Mesenteric fat pad (tissue), 1 donor: ENCODE measurements at regions not wholly inside any gene's neighbourhood (a gene's known extent, or its start where the extent isn't known, plus 50 kb on each side); places are given as distances from the start of the nearest gene placed in this dataset.

ENCODE experiments used
- DNase-seq: peaks from one replicate; pipeline ENCODE4 v3.0.0-alpha.2; 2020; ENCODE audit warnings: low spot score
- donor health status: DM: yes; HTN: yes; CAD: no.

DNA sequence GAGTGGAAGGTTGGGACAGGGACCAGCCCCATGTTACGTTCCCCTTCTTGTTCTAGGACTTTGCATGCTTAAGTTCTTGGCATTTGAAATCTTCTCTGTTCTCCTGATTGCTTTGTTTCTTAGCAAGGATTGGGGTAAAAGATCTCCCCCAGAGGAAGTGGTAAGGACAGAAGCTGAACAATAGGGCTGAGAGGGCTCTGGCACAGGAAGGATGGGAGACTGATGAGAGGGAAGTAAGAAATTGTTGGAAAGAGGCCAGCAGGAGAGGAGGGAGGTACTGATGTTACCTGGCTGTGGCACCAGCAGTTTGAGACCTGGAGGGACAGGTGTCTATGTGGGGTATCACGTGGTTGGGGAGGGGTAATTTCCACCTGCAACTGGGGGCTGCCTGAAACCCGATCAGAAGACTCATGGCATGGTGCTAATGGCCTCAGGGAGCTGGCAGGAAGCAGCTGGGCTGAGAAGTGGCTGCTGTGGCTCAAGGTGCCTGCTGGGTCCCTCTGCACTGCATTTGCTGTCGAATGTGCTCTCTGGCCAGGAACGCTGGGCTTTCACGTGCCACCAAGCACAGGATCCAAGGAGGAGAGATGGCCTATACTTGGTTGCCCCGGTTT is 108.4 kb downstream of the LSM3 start:
- DNase-seq, result no peak

- no peak for DNase-seq
Measured at GRCh38 chr3:14288177-14288788, 109.7 kb downstream of the LSM3 start.

DNA sequence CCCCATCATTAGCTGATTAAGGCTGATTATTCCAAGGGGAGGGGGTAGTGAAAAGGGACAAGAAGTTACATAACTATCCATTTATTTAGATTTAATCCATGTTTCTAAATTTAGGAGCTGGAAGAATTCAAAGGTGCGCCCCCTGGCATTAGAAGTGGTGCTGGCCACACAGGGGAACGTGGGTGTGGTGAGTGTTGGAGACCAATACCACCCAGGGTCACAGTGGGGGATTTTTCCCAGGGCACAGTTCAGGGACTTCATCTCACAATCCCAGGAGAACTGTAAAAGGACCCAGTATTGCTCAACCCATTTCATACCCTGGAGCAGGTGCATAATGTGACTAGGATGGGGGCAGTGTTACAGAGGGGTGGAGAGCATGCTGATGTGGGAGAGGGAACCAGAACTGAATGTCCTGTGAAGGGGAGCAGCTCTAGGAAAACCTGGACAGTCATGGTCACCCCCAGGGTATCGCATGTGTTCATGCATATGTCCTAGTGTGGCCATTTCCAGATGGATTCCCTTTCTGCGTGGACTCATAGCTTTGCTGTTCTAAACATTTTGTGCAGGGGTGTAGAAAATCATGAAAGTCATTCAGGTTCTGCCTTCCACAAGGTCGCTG is 110.3 kb downstream of the LSM3 start:
- no peak for DNase-seq

GRCh38 chr3:14289590-14290461 is 111.2 kb downstream of the LSM3 start:
- no peak for DNase-seq

- no peak for DNase-seq
Measured at GRCh38 chr3:14290631-14291385, 111.6 kb upstream of the SLC6A6 start.

- no peak for DNase-seq
Measured at GRCh38 chr3:14295037-14295436, 107.4 kb upstream of the SLC6A6 start.

DNA sequence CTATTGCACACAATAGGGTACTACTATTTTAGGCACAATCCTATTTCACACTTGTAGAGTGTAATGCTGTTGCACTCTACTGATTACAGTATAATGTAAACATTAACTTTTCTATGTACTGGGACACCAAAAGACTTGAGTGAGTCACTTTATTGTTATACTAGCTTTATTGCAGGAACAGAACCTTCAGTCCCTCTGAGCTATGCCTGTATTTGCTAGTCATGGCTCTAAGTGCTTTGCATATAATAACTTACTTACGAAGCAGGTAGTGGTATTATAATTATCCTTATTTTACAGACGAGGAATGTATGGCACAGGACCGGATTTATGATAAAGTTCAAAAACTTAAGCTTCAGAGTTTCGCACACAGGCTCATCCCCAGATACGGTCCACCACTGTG is 106.6 kb upstream of the SLC6A6 start:
- DNase-seq, result no peak

DNA sequence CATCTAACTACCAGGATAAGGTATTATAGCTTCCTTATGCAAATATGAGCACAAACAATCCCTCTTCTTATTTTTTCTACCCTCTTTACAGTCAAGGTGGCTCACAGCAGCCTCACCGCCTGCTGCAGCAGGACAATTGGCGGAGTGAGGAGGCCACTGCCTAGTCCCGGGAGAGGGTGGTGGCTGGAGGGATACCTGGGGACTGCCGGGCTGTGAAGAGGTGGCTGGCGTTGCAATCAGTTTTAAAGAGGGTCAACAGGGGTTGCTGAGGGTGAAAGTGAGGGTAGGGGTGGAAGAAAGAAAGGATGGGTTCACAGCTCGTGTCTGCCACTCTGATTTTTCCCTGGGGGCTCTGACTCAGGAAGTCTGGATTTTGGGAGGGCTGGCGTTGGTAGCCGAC is 105.1 kb upstream of the SLC6A6 start:
- DNase-seq, result no peak

DNA sequence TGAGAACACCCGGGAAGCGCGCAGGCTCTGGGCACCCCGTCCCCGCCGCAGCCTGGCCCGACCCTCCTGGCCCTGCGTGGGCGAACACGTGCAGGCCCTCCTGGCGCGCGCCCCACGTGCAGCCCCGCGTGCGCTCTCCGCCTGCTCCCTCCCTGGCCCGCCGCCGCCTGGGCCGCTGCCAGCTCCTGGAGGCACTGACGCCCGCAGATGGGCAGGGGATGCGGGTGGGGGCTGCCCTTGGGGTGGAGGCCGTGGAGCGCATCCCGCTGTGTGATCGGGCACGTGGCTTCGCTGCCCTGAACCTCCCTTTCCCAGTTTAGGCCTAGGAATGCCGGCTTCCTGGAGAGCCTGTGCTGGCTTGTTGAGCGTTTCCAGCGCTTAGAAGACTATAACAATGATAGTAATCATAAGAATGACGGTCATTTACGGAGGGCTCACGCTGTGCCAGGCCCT is 104.6 kb upstream of the SLC6A6 start:
- no peak for DNase-seq

DNA sequence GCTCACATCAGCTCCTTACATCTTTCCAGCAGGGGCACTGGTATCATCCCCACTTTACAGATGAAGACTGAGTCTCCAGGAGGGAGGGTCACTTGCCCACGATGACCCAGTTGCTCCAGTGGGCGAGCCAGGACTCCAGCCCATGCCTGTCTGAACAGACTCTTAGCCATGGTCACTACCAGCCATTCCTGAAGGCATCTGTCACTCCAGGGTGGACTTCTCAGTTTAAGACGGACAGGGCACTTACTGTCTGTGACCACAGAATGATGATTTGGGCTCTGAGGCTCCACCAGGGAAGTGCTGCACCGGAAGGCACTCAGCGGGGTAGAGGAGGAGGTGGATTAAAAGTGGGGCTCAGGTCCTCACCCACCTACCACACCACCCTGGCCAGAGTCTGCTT is 104.0 kb upstream of the SLC6A6 start:
- no peak for DNase-seq

DNA sequence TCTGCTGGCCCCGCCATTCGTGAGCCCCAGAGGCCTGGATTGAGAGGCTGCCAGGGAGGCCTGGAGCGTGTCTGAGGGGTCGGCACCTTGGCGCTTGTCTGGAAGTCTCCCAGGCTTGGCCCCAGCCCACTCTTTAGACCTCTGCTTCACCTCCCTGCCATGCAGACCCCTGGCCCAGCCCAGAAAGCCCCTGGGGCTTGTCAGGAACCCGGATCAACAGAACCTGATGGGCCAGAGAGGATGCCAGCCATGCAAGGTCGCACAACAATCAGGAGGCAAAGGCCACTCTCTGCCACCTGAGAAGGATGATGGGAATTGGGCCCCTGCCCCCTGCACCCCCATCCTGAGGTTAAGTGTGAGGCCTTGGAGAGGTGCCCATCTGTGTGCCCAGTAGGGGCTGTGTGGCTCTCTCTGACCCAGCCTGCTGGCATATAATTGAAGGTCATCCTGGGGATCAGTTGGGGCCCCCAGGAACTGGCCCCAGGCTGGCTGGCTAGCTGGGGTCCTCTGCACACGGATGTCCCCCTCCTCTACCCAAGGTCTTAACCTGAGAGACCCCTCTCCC is 103.3 kb upstream of the SLC6A6 start:
- no peak for DNase-seq

DNA sequence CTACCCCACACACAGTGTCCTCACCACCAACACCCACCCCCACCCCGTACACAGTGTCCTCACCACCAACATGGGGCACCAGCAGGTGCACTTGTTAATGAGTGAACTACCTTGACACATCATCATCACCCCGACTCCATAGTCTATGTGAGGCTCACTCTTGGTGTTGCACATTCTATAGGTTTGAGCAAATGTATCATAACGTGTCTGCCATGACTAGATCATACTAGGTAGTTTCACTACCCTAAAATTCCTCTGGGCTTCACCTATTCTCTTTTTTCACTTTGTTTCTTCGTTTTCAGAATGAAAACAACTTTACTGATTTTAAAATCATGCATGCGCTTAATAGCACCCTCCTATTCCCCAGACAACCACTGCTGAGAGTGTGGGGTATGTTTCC is 102.6 kb upstream of the SLC6A6 start:
- no peak for DNase-seq

DNA sequence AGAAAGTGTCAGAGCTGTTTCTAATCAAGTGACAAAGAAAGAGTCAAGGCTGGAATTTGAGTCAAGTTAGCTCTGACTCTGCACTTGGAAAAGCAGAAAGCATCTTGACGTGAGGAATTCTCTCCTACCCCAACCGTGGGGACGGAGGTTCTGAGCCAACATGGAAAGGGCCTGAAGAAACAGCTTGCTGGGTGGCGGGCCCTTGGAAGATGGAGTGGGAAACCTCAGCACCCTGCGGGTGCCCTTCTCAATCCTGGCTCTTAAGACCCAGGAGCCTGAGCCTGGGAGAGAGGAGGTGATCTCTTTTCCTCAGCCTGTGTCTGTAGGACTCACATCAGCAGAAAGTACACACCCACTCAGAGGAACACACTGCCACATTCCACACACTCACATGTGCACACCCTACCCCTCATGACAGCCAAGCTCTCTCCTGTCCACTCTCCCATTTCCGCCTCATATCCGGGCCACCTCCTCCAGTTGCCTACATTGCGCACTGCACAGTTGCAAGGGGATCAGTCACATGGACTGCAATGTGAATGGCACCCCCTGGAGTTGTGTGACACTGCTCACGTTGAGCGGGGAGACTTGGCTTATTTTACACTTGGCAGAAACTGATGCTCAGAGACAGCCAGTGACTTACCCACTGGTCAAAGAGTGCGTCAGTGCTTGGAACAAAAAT is 101.5 kb upstream of the SLC6A6 start:
- no peak for DNase-seq

DNA sequence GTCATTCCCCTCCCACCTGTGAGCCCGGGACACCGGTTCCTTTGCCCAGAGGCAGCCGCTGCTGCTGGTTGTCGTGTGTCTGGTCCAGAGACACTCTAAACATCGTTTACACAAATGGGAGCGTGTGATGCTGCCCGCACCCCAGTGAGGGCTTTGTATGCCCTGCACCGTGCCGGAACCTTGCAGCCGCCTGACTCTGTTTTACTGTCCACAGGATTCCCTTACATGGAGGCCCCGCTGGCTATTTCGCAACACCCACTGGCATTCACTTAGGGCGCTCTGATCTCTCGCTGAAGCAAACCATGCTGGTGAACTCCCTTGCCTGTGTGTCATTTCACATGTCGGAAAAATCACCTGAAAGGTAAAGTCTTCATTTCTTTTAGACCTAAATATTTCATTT is 100.8 kb upstream of the SLC6A6 start:
- no peak for DNase-seq

GRCh38 chr3:14303336-14304100 is 98.9 kb upstream of the SLC6A6 start:
- DNase-seq, result peak; percentile 69

- peak; percentile 59 for DNase-seq
Measured at GRCh38 chr3:14304101-14305045, 98.0 kb upstream of the SLC6A6 start.

GRCh38 chr3:14305324-14305723 is 97.1 kb upstream of the SLC6A6 start:
- DNase-seq, result no peak

GRCh38 chr3:14306142-14306541 is 96.3 kb upstream of the SLC6A6 start:
- DNase-seq, result no peak
